ENCODE measurements at regions not wholly inside any gene's neighbourhood (a gene's known extent, or its start where the extent isn't known, plus 50 kb on each side); places are given as distances from the start of the nearest gene placed in this dataset.

DNA sequence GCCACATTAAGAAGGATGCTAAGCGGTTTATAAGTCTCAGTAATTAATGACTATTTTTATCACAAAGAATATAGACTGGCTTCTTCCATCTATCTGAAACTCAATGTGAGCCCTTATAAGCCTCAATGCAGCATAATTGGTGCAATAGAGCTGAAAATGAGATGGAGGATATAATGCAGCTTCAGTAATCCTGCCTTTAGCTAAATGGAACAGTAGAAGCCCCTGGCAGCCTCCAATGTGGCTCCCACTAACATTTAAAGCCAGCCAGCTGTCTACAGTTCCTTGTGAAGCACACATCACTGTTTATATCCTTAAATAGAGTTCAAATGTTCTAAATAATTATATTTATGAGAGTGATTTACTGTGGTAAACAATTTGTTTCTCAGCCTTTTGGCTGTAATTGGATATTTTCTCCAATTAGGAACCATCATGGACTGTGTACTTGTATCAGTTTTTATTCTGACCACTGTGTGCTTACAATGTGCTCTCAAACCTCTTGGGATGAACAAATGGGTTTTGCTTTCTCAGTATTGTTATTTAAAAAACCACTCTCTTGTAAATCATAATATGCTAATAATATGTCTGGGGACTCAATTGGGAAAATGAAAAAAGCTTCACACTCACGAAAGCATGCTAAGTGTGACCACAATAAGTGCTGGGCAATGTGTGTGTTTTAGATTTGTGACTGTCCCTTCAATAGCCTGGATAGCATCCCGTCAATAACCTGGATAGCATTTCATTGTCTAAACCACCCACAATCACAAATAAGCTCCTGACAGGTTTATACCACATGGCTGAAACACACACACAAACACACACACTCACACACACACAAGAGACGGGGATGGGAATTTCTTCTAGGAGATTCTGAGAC, 366.6 kb downstream of the GBE1 start:
- in situ Hi-C loops (cut with HindIII; ENCODE audit: low pct_unique_long_range_greater_than_20kb, low sequenced_read_pairs), result no loop called here
- no peak for DNase-seq (ENCODE audit: low read depth in 1 of 2, low spot score in 1 of 2)
- no peak for TF ChIP-seq JUND (IDR thresholded peaks at IDR 0.05; ENCODE audit: low read depth)

DNA sequence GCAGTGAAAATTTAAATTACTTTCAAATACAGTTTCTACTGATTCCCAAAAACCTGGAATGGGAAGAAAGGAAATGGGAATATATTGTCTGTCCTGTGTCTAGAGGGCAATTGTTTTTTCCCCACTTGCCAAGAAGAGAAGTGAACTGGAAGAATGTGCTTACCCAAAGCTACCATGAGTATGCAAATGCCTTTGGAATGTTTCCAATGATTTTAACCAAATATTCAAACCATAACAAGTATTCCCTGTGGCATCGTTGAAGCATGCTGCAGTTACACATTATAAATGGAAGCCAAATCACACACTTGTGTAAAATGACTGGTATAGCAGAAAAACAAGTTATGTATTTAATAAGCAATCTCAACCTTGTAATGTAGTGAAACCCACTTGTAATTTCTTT, 368.2 kb downstream of the GBE1 start:
- DNase-seq (ENCODE audit: low read depth in 1 of 2, low spot score in 1 of 2), result peak in 1 of 2 experiments; percentile 1
- in situ Hi-C loops (cut with HindIII; ENCODE audit: low pct_unique_long_range_greater_than_20kb, low sequenced_read_pairs), result no loop called here
- TF ChIP-seq JUND (IDR thresholded peaks at IDR 0.05; ENCODE audit: low read depth), result no peak

DNA sequence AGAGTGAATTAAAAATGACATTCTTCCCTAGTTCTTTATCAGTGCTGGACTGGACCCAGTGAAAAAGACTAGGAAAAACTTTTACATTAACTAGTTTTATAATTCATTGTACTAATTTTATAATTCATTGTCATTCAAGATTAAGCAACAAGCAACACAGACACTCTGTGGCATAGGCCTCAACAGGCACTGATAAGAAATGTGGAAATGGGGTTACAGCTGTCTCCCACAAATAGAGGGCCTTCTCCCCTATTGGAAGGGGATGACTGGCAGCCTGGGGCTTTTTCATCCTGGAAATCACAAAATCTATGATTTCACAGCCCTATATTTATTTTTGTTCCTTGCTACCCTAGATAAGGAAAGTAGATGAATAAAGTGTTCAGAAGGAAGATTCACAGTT, 370.6 kb downstream of the GBE1 start:
- no peak for DNase-seq (ENCODE audit: low read depth in 1 of 2, low spot score in 1 of 2)
- in situ Hi-C loops (cut with HindIII; ENCODE audit: low pct_unique_long_range_greater_than_20kb, low sequenced_read_pairs), result no loop called here
- TF ChIP-seq JUND (IDR thresholded peaks at IDR 0.05; ENCODE audit: low read depth), result no peak

DNA sequence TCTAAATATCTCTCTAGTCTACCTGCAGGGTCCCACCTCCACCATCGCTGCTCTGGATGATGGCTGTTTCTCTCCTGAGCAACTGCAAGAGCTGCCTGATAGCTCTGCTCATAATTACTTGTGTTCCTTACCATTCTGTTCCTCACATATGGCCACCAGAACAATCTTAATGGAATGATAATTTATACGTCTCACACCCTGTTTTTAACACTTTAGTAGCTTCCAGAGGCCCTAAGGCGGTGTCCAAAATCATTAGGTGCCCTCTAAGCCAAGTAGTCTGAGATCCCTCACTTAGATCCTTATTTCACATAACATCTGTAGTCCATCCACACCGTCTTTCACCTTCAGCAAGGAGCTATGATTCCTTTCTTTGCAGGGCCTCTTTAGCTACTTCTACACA, 373.3 kb downstream of the GBE1 start:
- no peak for TF ChIP-seq JUND (IDR thresholded peaks at IDR 0.05; ENCODE audit: low read depth)
- DNase-seq (ENCODE audit: low read depth in 1 of 2, low spot score in 1 of 2), result no peak
- in situ Hi-C loops (cut with HindIII; ENCODE audit: low pct_unique_long_range_greater_than_20kb, low sequenced_read_pairs), result no loop called here

DNA sequence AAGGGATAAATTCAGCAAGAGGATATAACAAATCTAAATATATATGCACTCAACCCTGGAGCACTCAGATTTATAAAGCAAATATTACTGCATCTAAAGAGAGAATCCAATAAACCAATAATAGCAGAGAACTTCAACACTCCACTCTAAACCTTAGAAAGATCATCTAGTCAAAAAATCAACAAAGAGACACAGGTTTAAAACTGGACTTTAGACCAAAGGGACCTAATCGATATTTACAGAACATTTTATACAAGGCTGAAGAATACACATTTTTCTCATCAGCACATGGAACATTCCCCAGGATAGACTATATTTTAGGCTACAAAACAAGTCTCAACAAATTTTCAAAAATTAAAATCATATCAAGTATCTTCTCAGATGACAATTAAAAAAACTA, 379.0 kb downstream of the GBE1 start:
- in situ Hi-C loops (cut with HindIII; ENCODE audit: low pct_unique_long_range_greater_than_20kb, low sequenced_read_pairs), result no loop called here
- DNase-seq (ENCODE audit: low read depth in 1 of 2, low spot score in 1 of 2), result no peak
- no peak for TF ChIP-seq JUND (IDR thresholded peaks at IDR 0.05; ENCODE audit: low read depth)

DNA sequence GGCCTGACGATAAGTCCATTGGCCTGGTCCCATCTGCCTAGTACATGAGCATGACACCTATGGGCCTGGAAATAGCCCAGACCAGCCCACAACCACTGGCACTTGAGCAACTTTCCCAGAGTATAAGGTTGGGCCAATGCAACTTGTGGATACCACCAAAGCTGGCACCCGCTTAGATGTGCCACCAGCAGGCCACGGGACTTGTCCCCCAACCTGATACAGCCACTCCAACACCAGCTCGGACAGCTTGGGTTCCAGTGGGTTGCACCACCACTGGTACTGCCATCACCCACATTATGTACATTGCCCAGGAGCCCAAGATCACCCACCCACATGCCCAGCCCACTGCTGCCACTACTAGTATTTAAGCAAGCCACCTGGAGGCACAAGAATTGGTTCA, 381.2 kb downstream of the GBE1 start:
- no peak for TF ChIP-seq JUND (IDR thresholded peaks at IDR 0.05; ENCODE audit: low read depth)
- in situ Hi-C loops (cut with HindIII; ENCODE audit: low pct_unique_long_range_greater_than_20kb, low sequenced_read_pairs), result no loop called here
- DNase-seq (ENCODE audit: low read depth in 1 of 2, low spot score in 1 of 2), result no peak

DNA sequence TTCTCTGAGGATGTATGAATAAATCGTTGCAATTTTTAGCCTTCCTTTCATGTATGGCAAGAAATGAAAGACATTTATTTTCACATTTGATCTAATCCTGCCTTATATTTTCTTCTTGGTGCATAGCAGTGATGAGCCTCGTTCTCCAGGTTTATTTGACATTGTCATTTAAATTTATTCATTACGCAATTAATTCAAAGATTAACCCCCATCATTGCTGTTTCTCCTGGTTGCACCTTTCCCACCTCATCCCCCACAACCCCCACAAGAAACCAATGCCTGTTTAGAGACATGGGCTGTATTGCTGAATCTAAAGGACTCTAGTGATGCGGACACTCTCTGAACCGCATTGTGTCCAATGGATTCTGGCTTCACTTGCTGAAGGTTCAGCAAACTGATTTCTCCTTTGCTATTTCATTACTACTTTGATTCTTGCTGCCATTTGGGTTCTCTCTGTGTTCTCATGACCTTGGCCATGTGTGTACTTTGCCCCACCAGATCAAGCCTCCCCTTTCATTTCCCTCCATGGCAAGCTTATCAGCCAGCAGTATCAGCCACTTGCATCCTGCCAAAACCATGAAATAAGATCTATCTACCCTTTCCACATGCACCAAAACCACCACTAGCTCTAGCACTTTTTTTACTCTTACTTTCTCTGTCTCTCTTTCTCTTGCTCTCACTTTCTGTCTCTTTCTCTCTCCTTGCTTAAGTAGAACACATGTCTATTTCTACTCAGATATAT, 382.7 kb downstream of the GBE1 start:
- in situ Hi-C loops (cut with HindIII; ENCODE audit: low pct_unique_long_range_greater_than_20kb, low sequenced_read_pairs), result no loop called here
- no peak for TF ChIP-seq JUND (IDR thresholded peaks at IDR 0.05; ENCODE audit: low read depth)
- no peak for DNase-seq (ENCODE audit: low read depth in 1 of 2, low spot score in 1 of 2)

DNA sequence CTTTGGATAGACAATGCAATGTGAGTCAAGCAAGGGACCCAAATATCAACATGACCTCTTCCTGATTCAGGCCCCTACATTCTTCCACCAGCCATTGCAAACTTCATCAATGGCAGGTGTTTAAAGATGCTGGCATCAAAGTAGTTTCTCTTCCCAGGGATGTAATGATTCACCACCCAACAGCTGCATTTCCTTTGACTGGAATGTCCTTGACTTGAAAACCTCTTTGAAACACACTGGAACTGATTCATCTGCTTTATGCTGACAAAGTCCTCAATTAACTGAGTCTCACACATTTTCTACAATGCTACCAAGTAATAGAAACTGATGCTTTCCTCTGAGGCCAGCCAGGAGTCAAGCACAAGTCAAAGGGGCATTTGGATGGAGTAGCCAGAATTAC, 385.5 kb downstream of the GBE1 start:
- DNase-seq (ENCODE audit: low read depth in 1 of 2, low spot score in 1 of 2), result no peak
- TF ChIP-seq JUND (IDR thresholded peaks at IDR 0.05; ENCODE audit: low read depth), result no peak
- in situ Hi-C loops (cut with HindIII; ENCODE audit: low pct_unique_long_range_greater_than_20kb, low sequenced_read_pairs), result no loop called here

DNA sequence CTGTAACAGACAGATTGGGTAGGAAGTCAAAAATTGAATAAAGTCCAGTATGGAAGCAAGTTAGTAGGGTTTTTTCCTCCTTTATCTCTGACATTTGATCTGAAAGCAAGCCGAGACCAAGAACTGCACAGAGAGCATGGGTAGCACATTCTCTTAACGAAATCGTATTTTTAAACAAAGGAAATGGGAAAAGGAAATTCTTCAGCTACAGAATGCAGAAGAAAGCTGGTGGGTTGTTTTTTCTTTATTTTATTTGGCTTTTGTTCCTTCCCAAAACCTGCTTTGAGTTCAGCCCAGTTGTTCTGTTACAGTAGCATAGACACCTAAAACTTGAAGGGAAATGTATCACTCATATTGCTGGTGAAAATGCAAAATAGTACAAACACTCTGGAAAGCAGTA, 397.0 kb downstream of the GBE1 start:
- no peak for TF ChIP-seq JUND (IDR thresholded peaks at IDR 0.05; ENCODE audit: low read depth)
- in situ Hi-C loops (cut with HindIII; ENCODE audit: low pct_unique_long_range_greater_than_20kb, low sequenced_read_pairs), result no loop called here
- no peak for DNase-seq (ENCODE audit: low read depth in 1 of 2, low spot score in 1 of 2)

DNA sequence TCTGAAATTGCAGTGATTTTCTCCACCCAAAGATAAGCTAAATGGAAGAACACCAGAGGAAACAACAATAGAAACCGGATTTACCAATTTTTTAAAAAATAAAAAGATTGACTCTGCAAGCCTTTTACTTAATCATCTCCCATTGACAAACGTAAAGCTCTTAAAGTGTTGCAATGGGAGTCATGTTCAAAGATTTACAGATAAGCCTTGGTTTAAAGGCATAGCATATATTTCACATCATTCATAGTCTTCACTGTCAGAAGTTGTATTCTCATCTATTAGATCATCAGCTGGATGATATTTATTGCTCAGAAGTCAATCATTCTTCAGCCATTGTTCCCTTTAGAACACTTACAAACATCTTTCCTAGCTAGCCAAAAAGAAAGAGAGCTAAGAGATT, 397.6 kb downstream of the GBE1 start:
- in situ Hi-C loops (cut with HindIII; ENCODE audit: low pct_unique_long_range_greater_than_20kb, low sequenced_read_pairs), result no loop called here
- no peak for TF ChIP-seq JUND (IDR thresholded peaks at IDR 0.05; ENCODE audit: low read depth)
- no peak for DNase-seq (ENCODE audit: low read depth in 1 of 2, low spot score in 1 of 2)

DNA sequence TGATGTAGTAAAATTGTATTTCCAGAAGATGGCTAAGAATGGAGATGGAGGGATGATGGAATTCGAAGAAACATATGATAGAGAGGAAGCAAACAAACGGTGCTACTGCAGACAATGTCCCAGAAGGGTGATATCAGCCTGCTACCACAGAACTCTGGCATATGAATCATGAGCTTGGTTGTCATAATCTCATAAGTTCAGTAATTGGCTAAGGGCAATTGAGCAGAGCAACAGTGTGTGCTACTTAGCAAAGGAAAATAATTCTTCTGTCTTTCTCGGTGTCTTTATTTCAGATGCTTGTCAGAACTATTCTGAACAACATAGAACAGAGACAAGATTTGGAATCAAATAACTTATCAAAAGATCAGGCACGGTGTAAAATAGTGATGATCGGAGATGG, 407.3 kb downstream of the GBE1 start:
- TF ChIP-seq JUND (IDR thresholded peaks at IDR 0.05; ENCODE audit: low read depth), result no peak
- in situ Hi-C loops (cut with HindIII; ENCODE audit: low pct_unique_long_range_greater_than_20kb, low sequenced_read_pairs), result no loop called here
- DNase-seq (ENCODE audit: low read depth in 1 of 2, low spot score in 1 of 2), result no peak

DNA sequence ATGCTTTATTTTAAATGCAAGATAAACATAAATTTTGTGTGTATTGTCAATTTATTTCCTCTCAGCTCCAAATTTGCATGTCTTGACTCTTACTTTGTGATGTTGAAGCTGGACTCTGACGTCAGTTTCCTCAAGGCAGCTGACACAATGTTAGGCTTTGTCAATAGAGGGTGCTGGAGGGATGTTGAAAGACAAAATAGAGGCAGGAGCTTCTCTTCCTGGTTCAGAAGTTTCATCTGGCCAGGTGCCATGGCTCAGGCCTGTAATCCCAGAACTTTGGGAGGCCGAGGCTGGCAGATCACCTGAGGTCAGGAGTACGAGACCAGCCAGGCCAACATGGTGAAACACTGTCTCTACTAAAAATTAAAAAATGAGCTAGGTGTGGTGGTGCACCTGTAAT, 408.6 kb downstream of the GBE1 start:
- in situ Hi-C loops (cut with HindIII; ENCODE audit: low pct_unique_long_range_greater_than_20kb, low sequenced_read_pairs), result no loop called here
- peak in 1 of 2 experiments; percentile 85 for DNase-seq (ENCODE audit: low read depth in 1 of 2, low spot score in 1 of 2)
- no peak for TF ChIP-seq JUND (IDR thresholded peaks at IDR 0.05; ENCODE audit: low read depth)

DNA sequence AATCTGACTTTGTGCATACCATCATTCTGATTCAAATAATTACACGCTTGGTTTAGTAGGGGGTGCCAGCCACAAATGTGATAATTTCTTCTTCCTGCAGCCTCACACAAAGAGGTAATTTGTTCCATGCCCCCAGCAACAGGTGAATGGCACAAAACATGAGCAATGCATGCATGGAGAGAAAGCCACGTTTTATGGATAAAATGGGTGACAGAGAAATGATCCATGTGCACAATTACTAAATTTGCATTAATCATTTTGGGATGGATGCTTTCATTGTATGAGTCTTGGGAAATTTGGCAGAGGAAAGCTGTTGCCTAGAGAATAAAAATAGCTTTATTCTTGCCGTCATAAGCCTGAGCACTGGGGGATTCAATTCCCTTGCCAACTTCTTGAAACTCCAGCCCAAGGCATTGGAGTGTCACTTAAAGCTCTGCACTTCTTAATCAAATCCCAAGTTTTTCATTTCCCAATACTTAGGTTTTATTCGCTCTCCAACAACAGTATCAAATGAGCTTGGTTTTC, 411.6 kb downstream of the GBE1 start:
- TF ChIP-seq JUND (IDR thresholded peaks at IDR 0.05; ENCODE audit: low read depth), result no peak
- DNase-seq (ENCODE audit: low read depth in 1 of 2, low spot score in 1 of 2), result no peak

More for the DNA sequence above, 411.6 kb downstream of the GBE1 start:
- in situ Hi-C loops (cut with HindIII; ENCODE audit: low pct_unique_long_range_greater_than_20kb, low sequenced_read_pairs), result no loop called here
